ENCODE measurements at regions not wholly inside any gene's neighbourhood (a gene's known extent, or its start where the extent isn't known, plus 50 kb on each side); places are given as distances from the start of the nearest gene placed in this dataset.
A peak's percentile ranks its signal among the peaks of the same experiment; 100 is the strongest.

DNA sequence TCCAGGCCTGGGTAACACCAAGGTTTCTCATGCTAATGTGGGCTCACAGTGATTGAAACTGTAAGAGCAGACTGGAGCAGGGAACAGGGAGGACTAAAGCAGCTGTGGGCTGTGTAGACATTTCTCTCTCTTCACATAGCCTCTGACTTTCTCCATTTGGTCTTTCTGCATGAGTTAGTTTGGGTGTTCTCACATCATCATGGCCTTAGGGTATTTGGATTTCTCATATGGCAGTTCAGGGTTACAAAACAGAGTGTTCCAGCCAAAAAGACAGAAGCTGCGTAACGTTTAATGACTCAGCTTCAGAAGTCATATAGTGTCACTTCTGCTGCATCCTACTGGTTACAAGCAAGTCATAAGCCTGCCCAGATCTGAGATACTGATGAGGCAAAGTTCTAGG, 52.0 kb upstream of the OSBPL8 start:
- Histone ChIP-seq H3K4me3 (ENCODE audit: low read length in 2 of 2) (no peak overlapping the region), H3K36me3 (ENCODE audit: control insufficient read depth in 1 of 2, insufficient read depth in 2 of 2, low read length in 1 of 2) (no peaks in the 10 kb centered on the region), H3K27ac (ENCODE audit: low read depth in 1 of 2, low read length in 2 of 2) (no peak overlapping the region), H3K9me3 (ENCODE audit: control insufficient read depth, low read length) (no peaks in the 10 kb centered on the region), H3K4me1 (ENCODE audit: control insufficient read depth in 1 of 2, insufficient read depth in 2 of 2, low read length in 2 of 2) (no peaks in the 10 kb centered on the region), H3K27me3 (ENCODE audit: control insufficient read depth in 1 of 2, insufficient read depth in 2 of 2, low read length in 1 of 2) (no peaks in the 10 kb centered on the region)
- WGBS, 2 donors: 64 to 73% methylated on average over 2 of the region's 2 CpGs
- intact Hi-C loops (cut with DNase I): no loop called here
- DNase-seq (no peak), ATAC-seq (ENCODE audit: low FRiP score) (no peak)

DNA sequence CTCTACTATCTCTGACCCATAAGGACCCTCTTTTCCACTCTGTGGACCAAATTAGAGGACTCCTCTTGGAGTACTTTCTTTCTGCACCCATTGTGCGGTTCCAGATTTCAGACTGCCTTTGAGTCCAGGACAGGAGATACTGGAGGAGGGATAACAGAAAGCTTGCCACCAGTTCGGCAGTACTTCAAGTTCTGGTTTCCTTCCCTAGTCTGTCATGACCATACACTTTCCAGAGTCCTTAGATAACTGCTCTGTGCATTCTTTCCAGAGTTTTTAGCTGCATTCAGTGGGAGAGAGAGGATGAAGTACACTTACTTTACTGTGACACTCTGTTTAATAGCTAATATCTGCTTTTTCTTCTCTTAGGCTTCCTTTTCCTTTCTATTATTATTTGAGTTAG, 54.8 kb upstream of the OSBPL8 start:
- 51 to 64% methylated on average over 2 of the region's 2 CpGs for WGBS, 2 donors
- no peak for ATAC-seq (ENCODE audit: low FRiP score)
- no peak for DNase-seq
- H3K27me3 ChIP-seq (ENCODE audit: control insufficient read depth in 1 of 2, insufficient read depth in 2 of 2, low read length in 1 of 2): no peaks in the 10 kb centered on the region
- no peaks in the 10 kb centered on the region for H3K4me1 ChIP-seq (ENCODE audit: control insufficient read depth in 1 of 2, insufficient read depth in 2 of 2, low read length in 2 of 2)
- H3K36me3 ChIP-seq (ENCODE audit: control insufficient read depth in 1 of 2, insufficient read depth in 2 of 2, low read length in 1 of 2): no peaks in the 10 kb centered on the region
- no peak overlapping the region for H3K4me3 ChIP-seq (ENCODE audit: low read length in 2 of 2)
- no peak overlapping the region for H3K27ac ChIP-seq (ENCODE audit: low read depth in 1 of 2, low read length in 2 of 2)
- intact Hi-C loops (cut with DNase I): no loop called here
- no peaks in the 10 kb centered on the region for H3K9me3 ChIP-seq (ENCODE audit: control insufficient read depth, low read length)

GRCh38 chr12:76618031-76618430, 58.5 kb upstream of the OSBPL8 start:
- Histone ChIP-seq H3K4me1 (ENCODE audit: control insufficient read depth in 1 of 2, insufficient read depth in 2 of 2, low read length in 2 of 2) (no peaks in the 10 kb centered on the region), H3K9me3 (ENCODE audit: control insufficient read depth, low read length) (no peaks in the 10 kb centered on the region), H3K36me3 (ENCODE audit: control insufficient read depth in 1 of 2, insufficient read depth in 2 of 2, low read length in 1 of 2) (no peaks in the 10 kb centered on the region), H3K4me3 (ENCODE audit: low read length in 2 of 2) (no peak overlapping the region), H3K27ac (ENCODE audit: low read depth in 1 of 2, low read length in 2 of 2) (no peak overlapping the region), H3K27me3 (ENCODE audit: control insufficient read depth in 1 of 2, insufficient read depth in 2 of 2, low read length in 1 of 2) (no peaks in the 10 kb centered on the region)
- intact Hi-C loops (cut with DNase I): loop anchor here in 1 of 2 donors (2.0 kb wide), 1 partner anchor 393 kb away; no protein-coding TSS in a partner anchor
- WGBS, 2 donors: 83 to 87% methylated on average over 6 of the region's 6 CpGs
- ATAC-seq (ENCODE audit: low FRiP score) (no peak), DNase-seq (no peak)

DNA sequence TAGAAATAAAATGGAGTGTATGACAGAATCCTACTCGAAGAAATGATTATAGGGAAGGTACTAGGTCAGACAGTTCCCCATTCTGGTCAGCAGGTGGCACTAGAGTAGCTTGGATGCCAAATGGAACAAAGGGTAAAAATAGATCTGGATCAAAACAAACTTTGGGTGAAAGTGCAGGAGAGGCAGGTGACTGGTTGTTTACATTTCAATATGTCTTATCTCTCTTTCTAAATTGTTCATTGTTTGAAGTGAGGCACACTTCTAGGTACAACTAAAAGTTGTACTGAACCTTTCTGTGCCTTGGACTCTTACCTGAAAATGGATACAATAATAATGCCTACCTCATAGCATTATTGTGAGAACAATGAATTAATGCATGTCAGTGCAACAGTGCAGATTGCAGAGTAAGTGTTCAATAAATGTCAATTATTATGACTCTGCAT, 62.0 kb upstream of the OSBPL8 start:
- intact Hi-C loops (cut with DNase I): loop anchor here (2.0 to 5.0 kb wide), 3 partner anchors 169 to 391 kb away; no protein-coding TSS in a partner anchor
- H3K4me1 ChIP-seq (ENCODE audit: control insufficient read depth in 1 of 2, insufficient read depth in 2 of 2, low read length in 2 of 2): no peaks in the 10 kb centered on the region
- peak; percentile 81 for ATAC-seq (ENCODE audit: low FRiP score)
- H3K4me3 ChIP-seq (ENCODE audit: low read length in 2 of 2): no peak overlapping the region
- WGBS, 2 donors: 2 to 3% methylated on average over 1 of the region's 1 CpG
- H3K9me3 ChIP-seq (ENCODE audit: control insufficient read depth, low read length): no peaks in the 10 kb centered on the region
- DNase-seq: peak; percentile 73 to 80
- H3K27me3 ChIP-seq (ENCODE audit: control insufficient read depth in 1 of 2, insufficient read depth in 2 of 2, low read length in 1 of 2): no peaks in the 10 kb centered on the region
- no peaks in the 10 kb centered on the region for H3K36me3 ChIP-seq (ENCODE audit: control insufficient read depth in 1 of 2, insufficient read depth in 2 of 2, low read length in 1 of 2)
- H3K27ac ChIP-seq (ENCODE audit: low read depth in 1 of 2, low read length in 2 of 2): no peak overlapping the region

- H3K4me3 ChIP-seq (ENCODE audit: low read length in 2 of 2): no peak overlapping the region
- DNase-seq (no peak), ATAC-seq (ENCODE audit: low FRiP score) (no peak)
- WGBS, 2 donors: 61 to 65% methylated on average over 5 of the region's 5 CpGs
- no peaks in the 10 kb centered on the region for H3K27me3 ChIP-seq (ENCODE audit: control insufficient read depth in 1 of 2, insufficient read depth in 2 of 2, low read length in 1 of 2)
- H3K4me1 ChIP-seq (ENCODE audit: control insufficient read depth in 1 of 2, insufficient read depth in 2 of 2, low read length in 2 of 2): no peaks in the 10 kb centered on the region
- H3K9me3 ChIP-seq (ENCODE audit: control insufficient read depth, low read length): no peaks in the 10 kb centered on the region
- H3K27ac ChIP-seq (ENCODE audit: low read depth in 1 of 2, low read length in 2 of 2): no peak overlapping the region
- no peaks in the 10 kb centered on the region for H3K36me3 ChIP-seq (ENCODE audit: control insufficient read depth in 1 of 2, insufficient read depth in 2 of 2, low read length in 1 of 2)
- intact Hi-C loops (cut with DNase I): loop anchor here (2.0 to 5.0 kb wide), 3 partner anchors 168 to 390 kb away; no protein-coding TSS in a partner anchor
These were observed 62.8 kb upstream of the OSBPL8 start for GRCh38 chr12:76622351-76622750.

DNA sequence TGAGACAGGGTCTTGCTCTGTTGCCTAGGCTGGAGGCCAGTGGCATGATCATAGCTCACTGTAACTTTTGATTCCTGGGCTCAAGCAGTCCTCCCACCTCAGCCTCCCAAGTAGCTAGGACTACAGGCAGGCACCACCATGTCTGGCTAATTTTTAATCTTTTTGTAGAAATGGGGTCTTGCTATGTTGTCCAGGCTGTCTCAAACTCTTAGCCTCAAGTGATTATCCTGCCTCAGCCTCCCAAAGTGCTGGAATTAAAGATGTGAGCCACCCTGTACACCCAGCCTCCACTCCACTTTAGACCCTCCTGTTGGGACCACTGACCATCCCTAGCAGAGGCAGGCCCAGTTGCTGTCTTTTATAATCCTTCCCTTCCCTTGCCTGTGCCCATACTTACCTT, 63.3 kb upstream of the OSBPL8 start:
- intact Hi-C loops (cut with DNase I): loop anchor here (2.0 to 5.0 kb wide), 3 partner anchors 168 to 389 kb away; no protein-coding TSS in a partner anchor
- DNase-seq: no peak

DNA sequence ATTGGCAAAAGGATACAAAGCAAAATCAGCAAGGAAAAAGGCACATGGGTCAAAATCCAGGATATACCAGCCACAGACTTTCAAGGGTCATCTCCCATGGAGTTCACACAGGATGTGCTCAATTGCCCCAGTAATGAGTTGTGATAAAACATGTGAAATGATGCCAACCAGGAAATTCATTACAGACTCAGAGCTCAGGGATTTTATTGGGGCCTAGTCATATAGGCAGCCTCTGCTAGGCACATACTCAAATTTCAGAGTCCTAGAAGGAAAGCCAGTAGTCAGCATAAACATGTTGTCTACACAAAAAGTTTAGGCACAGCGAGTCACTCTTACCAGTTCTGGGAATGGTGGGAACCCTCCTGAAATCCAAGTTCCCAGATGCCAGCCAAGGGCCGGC, 64.4 kb upstream of the OSBPL8 start:
- intact Hi-C loops (cut with DNase I): loop anchor here (2.0 to 5.0 kb wide), 3 partner anchors 167 to 388 kb away; no protein-coding TSS in a partner anchor
- no peaks in the 10 kb centered on the region for H3K4me1 ChIP-seq (ENCODE audit: control insufficient read depth in 1 of 2, insufficient read depth in 2 of 2, low read length in 2 of 2)
- ATAC-seq (ENCODE audit: low FRiP score) (no peak), DNase-seq (no peak)
- H3K9me3 ChIP-seq (ENCODE audit: control insufficient read depth, low read length): no peaks in the 10 kb centered on the region
- WGBS, 2 donors: 76 to 86% methylated on average over 2 of the region's 2 CpGs
- no peak overlapping the region for H3K4me3 ChIP-seq (ENCODE audit: low read length in 2 of 2)
- H3K27me3 ChIP-seq (ENCODE audit: control insufficient read depth in 1 of 2, insufficient read depth in 2 of 2, low read length in 1 of 2): no peaks in the 10 kb centered on the region
- no peaks in the 10 kb centered on the region for H3K36me3 ChIP-seq (ENCODE audit: control insufficient read depth in 1 of 2, insufficient read depth in 2 of 2, low read length in 1 of 2)
- no peak overlapping the region for H3K27ac ChIP-seq (ENCODE audit: low read depth in 1 of 2, low read length in 2 of 2)

More for the DNA sequence above, 63.3 kb upstream of the OSBPL8 start:
- no peak overlapping the region for H3K4me3 ChIP-seq (ENCODE audit: low read length in 2 of 2)
- no peaks in the 10 kb centered on the region for H3K9me3 ChIP-seq (ENCODE audit: control insufficient read depth, low read length)
- no peaks in the 10 kb centered on the region for H3K4me1 ChIP-seq (ENCODE audit: control insufficient read depth in 1 of 2, insufficient read depth in 2 of 2, low read length in 2 of 2)
- ATAC-seq (ENCODE audit: low FRiP score): no peak
- no peak overlapping the region for H3K27ac ChIP-seq (ENCODE audit: low read depth in 1 of 2, low read length in 2 of 2)
- H3K36me3 ChIP-seq (ENCODE audit: control insufficient read depth in 1 of 2, insufficient read depth in 2 of 2, low read length in 1 of 2): no peaks in the 10 kb centered on the region
- no peaks in the 10 kb centered on the region for H3K27me3 ChIP-seq (ENCODE audit: control insufficient read depth in 1 of 2, insufficient read depth in 2 of 2, low read length in 1 of 2)

DNA sequence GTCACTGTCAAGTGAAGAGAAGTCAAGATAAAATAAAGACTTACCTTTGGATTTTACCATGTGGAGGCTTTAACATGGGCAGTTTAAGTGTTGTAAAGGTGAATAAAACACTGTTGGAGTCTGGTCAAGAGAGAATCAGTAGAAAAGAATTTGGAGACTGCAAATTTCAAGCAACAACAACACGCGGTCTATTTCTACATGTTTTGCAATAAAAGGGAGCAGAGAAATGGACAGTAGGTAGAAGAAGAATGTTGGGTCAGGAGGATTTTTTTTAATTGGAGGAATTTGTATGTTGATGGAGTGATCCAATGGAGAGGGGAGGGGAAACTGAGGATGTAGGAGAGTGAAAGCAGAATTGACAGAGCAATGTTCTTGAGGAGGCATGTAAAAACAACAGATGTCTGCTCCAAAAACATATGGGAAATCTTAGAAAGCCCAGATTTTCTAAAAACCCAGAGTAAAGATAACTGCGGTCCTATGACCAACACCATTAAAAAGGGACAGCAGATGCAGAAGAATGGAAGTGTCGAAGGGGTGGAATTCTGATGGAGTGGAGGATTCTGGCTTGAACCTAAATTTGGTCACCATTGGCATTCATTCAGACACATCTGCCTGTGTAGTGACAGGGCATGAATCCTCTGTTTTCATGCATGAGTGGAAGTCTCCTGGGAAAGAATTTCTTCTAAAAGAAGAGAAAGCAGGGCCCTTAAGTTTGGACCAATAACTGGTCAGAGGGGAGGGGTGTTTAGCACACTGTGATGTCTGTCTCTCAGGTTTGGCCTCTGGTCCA, 68.0 kb upstream of the OSBPL8 start:
- Histone ChIP-seq H3K36me3 (ENCODE audit: control insufficient read depth in 1 of 2, insufficient read depth in 2 of 2, low read length in 1 of 2) (no peaks in the 10 kb centered on the region), H3K27me3 (ENCODE audit: control insufficient read depth in 1 of 2, insufficient read depth in 2 of 2, low read length in 1 of 2) (no peaks in the 10 kb centered on the region), H3K4me3 (ENCODE audit: low read length in 2 of 2) (no peak overlapping the region), H3K4me1 (ENCODE audit: control insufficient read depth in 1 of 2, insufficient read depth in 2 of 2, low read length in 2 of 2) (no peaks in the 10 kb centered on the region), H3K9me3 (ENCODE audit: control insufficient read depth, low read length) (no peaks in the 10 kb centered on the region), H3K27ac (ENCODE audit: low read depth in 1 of 2, low read length in 2 of 2) (no peak overlapping the region)
- ATAC-seq (ENCODE audit: low FRiP score): no peak
- intact Hi-C loops (cut with DNase I): no loop called here
- no peak for DNase-seq
- 76 to 86% methylated on average over 4 of the region's 4 CpGs for WGBS, 2 donors

DNA sequence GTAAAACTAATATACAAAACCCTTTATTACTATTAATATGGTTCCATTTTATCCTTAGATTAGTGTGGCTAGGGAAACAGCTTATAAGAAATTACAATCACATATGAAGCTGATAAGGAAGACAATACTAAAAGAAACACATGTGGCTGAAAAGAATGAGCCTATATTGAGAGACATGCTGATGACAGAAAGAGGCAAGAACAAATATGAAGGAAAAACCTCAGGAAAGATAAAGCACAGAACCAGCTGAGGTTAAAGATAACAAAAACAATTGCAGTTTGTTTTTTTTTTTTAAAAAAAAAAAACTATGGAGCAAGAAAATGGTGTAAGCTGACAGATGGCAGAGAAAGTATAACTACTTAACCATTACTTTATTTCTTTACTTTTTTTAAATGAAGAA, 69.2 kb upstream of the OSBPL8 start:
- Histone ChIP-seq H3K27ac (ENCODE audit: low read depth in 1 of 2, low read length in 2 of 2) (no peak overlapping the region), H3K4me3 (ENCODE audit: low read length in 2 of 2) (no peak overlapping the region), H3K4me1 (ENCODE audit: control insufficient read depth in 1 of 2, insufficient read depth in 2 of 2, low read length in 2 of 2) (no peaks in the 10 kb centered on the region), H3K27me3 (ENCODE audit: control insufficient read depth in 1 of 2, insufficient read depth in 2 of 2, low read length in 1 of 2) (no peaks in the 10 kb centered on the region), H3K36me3 (ENCODE audit: control insufficient read depth in 1 of 2, insufficient read depth in 2 of 2, low read length in 1 of 2) (no peaks in the 10 kb centered on the region), H3K9me3 (ENCODE audit: control insufficient read depth, low read length) (no peaks in the 10 kb centered on the region)
- ATAC-seq (ENCODE audit: low FRiP score) (no peak), DNase-seq (no peak)
- intact Hi-C loops (cut with DNase I): no loop called here

Data from aorta (tissue), 5 donors.